ENCODE measurements at regions not wholly inside any gene's neighbourhood (a gene's known extent, or its start where the extent isn't known, plus 50 kb on each side); places are given as distances from the start of the nearest gene placed in this dataset.

DNA sequence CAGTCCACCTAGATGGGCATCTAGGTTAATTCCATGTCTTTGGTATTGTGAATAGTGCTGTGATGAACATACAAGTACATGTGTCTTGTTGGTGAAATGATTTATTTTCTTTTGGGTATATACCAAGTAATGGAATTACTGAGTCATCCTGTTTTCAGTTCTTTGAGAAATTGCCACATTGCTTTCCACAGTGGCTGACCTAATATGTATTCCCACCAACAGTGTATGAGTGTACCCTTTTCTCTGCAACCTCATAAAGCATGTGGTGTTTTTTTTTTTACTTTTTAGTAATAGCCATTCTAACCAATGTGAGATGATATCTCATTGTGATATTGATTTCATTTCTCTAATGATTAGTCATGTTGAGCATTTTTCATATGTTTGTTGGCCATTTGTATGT is 86.0 kb upstream of the NDN start:
- TF ChIP-seq, protein P1, sequence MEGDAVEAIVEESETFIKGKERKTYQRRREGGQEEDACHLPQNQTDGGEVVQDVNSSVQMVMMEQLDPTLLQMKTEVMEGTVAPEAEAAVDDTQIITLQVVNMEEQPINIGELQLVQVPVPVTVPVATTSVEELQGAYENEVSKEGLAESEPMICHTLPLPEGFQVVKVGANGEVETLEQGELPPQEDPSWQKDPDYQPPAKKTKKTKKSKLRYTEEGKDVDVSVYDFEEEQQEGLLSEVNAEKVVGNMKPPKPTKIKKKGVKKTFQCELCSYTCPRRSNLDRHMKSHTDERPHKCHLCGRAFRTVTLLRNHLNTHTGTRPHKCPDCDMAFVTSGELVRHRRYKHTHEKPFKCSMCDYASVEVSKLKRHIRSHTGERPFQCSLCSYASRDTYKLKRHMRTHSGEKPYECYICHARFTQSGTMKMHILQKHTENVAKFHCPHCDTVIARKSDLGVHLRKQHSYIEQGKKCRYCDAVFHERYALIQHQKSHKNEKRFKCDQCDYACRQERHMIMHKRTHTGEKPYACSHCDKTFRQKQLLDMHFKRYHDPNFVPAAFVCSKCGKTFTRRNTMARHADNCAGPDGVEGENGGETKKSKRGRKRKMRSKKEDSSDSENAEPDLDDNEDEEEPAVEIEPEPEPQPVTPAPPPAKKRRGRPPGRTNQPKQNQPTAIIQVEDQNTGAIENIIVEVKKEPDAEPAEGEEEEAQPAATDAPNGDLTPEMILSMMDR (IDR thresholded peaks at IDR 0.05; ENCODE audit: unreplicated experiment) = no peak
- Mint-ChIP-seq H3K4me3 (ENCODE audit: low read depth, unreplicated experiment) (no peak overlapping the region), H3K27ac (ENCODE audit: unreplicated experiment) (no peak overlapping the region), H3K4me1 (ENCODE audit: low read depth, unreplicated experiment) (no peaks in the 10 kb centered on the region), H3K36me3 (ENCODE audit: insufficient read depth, unreplicated experiment) (no peaks in the 10 kb centered on the region), H3K27me3 (ENCODE audit: unreplicated experiment) (no peaks in the 10 kb centered on the region), H3K9me3 (ENCODE audit: low read depth, unreplicated experiment) (peaks cover 3% of the 10 kb centered on the region)
- intact Hi-C loops (cut with micrococcal nuclease; ENCODE audit: unreplicated experiment) = no loop called here
- DNase-seq = no peak
- CTCF ChIA-PET = no interaction called here
- no TSS peak for BruUV-seq (replicated peaks)

DNA sequence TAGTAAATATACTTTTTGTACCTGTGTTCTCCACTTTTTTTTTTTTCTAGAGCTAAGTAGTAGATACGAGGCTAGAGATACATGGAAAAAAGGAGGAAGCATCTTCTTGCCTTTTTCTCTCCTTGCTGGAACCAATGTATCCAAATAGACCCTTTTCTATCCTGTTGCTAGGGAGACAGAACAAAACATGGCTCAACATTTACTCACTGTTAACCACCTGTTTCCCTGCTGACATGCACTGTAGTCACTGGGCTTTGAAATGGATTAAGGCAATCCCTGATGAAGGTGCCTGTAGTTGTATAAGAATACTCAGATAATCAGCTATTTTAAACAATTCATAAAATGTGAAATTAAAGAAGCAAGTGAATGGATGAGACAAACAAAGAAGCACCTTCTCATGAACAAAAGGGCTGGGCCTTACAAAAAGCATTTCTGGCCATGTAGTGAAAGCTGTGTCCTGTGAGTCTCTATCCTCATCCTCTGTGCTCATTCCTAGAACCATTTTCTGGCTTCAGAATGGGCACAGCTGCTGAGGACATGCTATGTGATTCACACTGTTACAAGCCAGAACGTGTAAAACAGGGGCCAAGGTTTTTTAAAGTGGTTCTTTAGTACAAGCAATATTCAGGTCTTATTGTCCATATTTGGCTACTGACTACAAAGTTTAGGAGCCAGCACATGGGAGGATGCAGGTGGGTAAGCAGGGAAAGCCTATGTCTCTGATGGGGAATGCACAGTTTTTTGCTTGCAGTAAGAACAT is 100.4 kb upstream of the NDN start:
- DNase-seq = no peak
- CTCF ChIA-PET = no interaction called here
- BruUV-seq (replicated peaks) = no TSS peak

DNA sequence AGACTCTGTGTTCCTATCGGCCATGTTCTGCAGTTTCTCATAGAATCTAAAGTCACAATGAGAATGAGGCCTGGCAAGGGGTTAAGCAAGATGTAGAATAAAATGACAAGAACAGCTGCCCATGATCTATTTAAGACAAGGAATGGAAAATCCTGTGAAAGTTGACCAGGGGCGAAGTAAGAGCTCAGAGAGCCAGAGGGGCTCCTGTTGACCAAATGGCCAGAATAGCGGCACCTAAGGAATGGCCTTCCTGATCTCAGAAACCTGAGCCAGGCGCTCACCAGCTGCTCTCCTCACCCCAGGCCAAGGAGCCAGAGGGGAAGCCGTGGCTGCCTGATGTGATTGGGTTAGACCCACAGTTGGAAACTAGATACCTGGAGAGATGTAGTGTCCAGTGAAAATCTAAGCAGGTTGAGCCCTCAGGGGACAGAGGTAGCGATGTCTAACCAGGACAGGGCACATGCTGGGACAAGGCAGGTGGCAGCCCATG is 106.1 kb upstream of the NDN start:
- Mint-ChIP-seq H3K27me3 (ENCODE audit: unreplicated experiment) (no peaks in the 10 kb centered on the region), H3K9me3 (ENCODE audit: low read depth, unreplicated experiment) (no peaks in the 10 kb centered on the region), H3K27ac (ENCODE audit: unreplicated experiment) (no peak overlapping the region), H3K4me1 (ENCODE audit: low read depth, unreplicated experiment) (no peaks in the 10 kb centered on the region), H3K4me3 (ENCODE audit: low read depth, unreplicated experiment) (no peak overlapping the region), H3K36me3 (ENCODE audit: insufficient read depth, unreplicated experiment) (no peaks in the 10 kb centered on the region)
- intact Hi-C loops (cut with micrococcal nuclease; ENCODE audit: unreplicated experiment) = no loop called here
- BruUV-seq (replicated peaks) = no TSS peak
- no peak for DNase-seq
- TF ChIP-seq, protein P1 (IDR thresholded peaks at IDR 0.05; ENCODE audit: unreplicated experiment) = no peak
- CTCF ChIA-PET = no interaction called here

More for the DNA sequence above, 100.4 kb upstream of the NDN start:
- Mint-ChIP-seq H3K4me3 (ENCODE audit: low read depth, unreplicated experiment) (no peak overlapping the region), H3K27me3 (ENCODE audit: unreplicated experiment) (no peaks in the 10 kb centered on the region), H3K9me3 (ENCODE audit: low read depth, unreplicated experiment) (no peaks in the 10 kb centered on the region), H3K4me1 (ENCODE audit: low read depth, unreplicated experiment) (no peaks in the 10 kb centered on the region), H3K27ac (ENCODE audit: unreplicated experiment) (no peak overlapping the region), H3K36me3 (ENCODE audit: insufficient read depth, unreplicated experiment) (no peaks in the 10 kb centered on the region)
- TF ChIP-seq, protein P1 (IDR thresholded peaks at IDR 0.05; ENCODE audit: unreplicated experiment) = no peak
- intact Hi-C loops (cut with micrococcal nuclease; ENCODE audit: unreplicated experiment) = no loop called here

DNA sequence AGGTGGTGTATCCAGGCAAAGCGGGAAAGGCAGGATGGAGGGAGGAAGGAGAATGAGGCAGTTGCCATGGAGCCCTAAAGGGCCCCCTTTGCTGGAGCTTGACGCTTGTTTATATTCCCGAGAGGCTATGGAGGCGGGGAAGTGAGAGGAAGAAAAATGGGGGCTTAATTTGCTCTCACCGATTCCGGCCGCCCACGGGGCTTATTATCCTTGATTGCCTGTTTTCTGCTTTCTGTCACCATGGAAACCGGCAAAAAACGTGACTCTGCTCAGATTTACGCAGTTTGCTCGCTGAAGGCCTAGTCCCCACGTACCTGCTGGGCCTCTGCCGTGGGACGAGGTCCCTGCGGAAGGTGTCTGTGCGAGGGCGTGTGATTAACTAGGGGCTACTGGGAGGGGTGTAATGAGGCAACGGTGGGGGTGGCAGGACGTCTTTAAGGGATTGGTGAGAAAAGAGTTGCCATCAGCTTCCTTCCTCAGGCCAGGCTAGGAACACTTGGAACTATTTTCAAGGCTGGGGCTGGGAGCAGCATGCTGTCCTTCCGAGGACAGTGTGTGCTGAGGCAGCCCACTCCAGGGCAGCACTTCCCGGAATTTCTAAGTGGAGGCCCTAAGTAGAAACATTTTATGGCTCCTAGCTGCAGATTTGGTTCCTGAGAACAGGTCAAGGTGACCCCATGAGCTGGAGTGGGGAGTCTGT is 110.8 kb upstream of the NDN start:
- intact Hi-C loops (cut with micrococcal nuclease; ENCODE audit: unreplicated experiment) = no loop called here
- no peaks in the 10 kb centered on the region for H3K36me3 Mint-ChIP-seq (ENCODE audit: insufficient read depth, unreplicated experiment)
- no peak for DNase-seq
- no peaks in the 10 kb centered on the region for H3K27me3 Mint-ChIP-seq (ENCODE audit: unreplicated experiment)
- no TSS peak for BruUV-seq (replicated peaks)
- H3K9me3 Mint-ChIP-seq (ENCODE audit: low read depth, unreplicated experiment) = no peaks in the 10 kb centered on the region
- H3K4me1 Mint-ChIP-seq (ENCODE audit: low read depth, unreplicated experiment) = no peaks in the 10 kb centered on the region
- H3K4me3 Mint-ChIP-seq (ENCODE audit: low read depth, unreplicated experiment) = no peak overlapping the region
- H3K27ac Mint-ChIP-seq (ENCODE audit: unreplicated experiment) = no peak overlapping the region
- TF ChIP-seq, protein P1 (IDR thresholded peaks at IDR 0.05; ENCODE audit: unreplicated experiment) = no peak
- CTCF ChIA-PET = no interaction called here

All from Calu3 (cell line).